ENCODE measurements at regions not wholly inside any gene's neighbourhood (a gene's known extent, or its start where the extent isn't known, plus 50 kb on each side); places are given as distances from the start of the nearest gene placed in this dataset.
A peak's percentile ranks its signal among the peaks of the same experiment; 100 is the strongest.
"Not testable (repeated sequence)": the region's sequence is repeated elsewhere in the genome, so short reads cannot be mapped to it uniquely, and the experiment has no call there.

DNA sequence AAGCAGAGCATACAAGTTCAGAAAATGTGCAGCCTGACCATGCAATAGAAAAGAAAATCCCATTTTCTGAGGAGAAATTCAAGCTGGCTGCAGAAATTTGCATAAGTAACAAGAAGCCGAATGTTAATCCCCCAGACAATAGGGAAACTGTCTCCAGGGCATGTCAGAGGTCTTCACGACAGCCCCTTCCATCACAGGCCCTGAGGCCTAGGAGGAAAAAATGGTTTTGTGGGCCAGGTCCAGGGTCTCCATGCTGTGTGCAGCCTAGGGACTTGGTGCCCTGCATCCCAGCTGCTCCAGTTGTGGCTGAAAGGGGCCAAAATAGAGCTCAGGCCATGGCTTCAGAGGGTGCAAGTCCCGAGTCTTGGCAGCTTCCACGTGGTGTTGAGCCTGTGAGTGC, 225.8 kb upstream of the MSX2 start:
- not testable (repeated sequence) for DNase-seq

DNA sequence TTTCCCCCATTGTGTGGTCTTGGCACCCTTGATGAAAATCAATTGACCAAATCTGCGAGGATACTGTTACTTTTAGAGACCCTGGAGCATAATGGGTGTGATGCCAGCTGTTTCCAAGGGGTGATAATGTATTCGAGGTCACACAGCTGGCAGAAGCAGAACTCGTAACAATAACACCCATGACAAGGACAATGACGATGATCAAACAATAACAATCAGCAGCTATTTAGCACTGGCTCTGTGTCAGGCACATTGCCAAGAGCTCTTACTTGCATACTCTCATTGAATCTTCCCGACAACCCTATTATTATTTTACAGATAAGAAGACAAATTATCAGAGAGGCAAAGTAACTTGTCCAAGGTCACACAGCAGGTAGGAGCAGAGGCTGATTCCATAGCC, 223.7 kb upstream of the MSX2 start:
- DNase-seq = no peak

DNA sequence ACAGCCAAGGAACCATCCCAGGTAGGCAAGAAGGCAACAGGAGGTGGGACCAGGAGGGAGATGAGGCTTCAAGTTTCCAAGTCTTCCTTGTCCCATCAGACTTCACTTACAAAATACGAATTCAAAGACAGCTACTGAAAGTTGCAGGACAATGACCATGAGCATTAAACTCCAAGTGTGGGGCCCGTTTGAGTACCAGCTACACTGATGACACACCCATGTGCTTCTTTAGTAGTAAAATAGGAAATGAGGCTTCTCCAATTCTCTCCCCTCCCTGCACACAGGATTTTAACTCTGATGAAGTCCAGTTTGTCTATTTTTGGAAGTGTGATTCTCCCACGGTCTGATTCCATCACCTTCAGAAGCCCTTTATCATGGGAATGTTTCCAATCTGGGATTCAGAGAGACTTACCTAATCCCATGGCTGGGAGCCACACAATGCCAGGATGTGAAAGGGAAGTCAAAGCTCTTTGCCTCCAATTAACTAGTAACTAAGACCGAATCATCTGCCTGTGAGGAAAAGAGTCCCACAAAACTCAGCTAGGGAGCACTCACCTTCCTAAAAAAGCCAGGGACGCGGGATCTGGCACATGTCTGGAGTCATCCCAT, 222.8 kb upstream of the MSX2 start:
- no peak for DNase-seq

DNA sequence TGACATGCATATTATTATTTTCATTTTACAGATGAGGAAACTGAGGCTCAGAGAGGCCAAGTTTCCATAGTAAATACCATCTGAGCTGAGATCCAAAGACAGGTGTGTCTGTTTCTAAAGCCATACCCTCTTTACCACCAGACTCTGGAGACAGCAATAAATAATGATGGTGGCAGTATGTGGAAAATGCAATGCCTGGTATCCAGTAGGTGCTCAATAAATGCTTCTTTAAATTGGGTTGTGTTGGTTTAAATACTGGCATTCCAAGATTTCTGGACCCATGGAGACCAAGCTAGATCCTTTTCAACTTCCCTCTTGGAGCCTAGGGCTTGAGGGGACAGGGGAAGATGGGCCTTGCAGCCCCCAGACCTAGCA, 221.3 kb upstream of the MSX2 start:
- no peak for DNase-seq

DNA sequence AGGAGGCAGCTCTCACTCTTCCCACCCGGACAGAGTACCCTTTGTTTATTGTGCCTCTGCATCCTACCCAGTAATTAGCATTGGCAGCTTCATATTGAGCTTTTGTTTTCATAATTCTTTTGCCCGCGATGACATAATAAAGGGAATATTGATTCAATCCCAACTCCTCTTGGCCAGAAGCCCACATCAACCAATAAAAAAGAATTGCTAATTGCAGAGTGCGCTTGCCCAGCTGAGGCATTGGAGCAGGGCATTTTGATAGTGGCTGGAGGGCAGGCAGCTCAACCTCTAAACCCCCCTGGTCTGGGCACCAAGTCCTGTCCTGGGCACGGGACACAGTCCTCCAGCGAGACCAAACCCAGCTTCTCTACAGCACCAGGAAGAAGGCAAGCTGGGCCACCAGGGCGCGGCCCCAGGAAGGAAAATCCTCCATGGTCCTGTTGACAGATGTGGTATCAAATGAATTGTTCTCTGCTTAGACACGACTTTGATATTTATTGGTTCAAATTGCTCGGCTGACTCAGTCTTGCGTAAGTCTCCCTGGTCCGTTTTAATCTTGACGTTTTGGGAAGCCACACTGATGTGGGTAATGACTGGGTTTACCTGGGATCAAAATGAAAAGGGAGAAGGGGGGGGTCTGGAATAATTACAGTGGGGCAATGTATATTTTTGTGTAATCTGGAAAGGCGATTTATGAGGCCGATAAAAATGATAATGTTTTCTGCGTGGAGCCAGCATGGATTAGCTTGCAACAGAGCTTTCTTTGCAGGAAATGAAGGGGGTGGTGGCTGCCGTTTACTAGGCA, 220.7 kb upstream of the MSX2 start:
- peak; percentile 99 for DNase-seq

DNA sequence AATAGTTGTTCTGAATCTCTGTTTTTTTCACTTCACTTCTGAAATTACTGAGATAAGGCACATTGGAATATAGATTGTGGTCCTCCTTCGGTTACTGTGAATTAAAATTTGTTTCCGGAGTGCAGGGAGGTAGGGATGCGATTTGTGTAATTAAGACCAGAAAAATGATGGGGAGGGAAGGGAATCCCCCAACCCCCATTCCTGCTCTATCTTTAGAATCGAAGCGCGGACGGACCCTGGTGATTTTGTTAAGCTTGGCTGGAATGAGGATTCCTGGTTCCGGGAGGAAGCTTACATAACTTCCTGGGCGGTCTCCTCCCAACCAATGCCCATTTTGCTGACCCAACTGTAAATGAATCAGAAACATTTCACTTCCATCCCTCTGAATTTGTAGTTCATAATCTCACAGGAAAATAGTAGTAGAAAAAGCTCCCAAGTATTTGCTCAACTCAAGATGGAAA, 220.1 kb upstream of the MSX2 start:
- DNase-seq = peak; percentile 90

DNA sequence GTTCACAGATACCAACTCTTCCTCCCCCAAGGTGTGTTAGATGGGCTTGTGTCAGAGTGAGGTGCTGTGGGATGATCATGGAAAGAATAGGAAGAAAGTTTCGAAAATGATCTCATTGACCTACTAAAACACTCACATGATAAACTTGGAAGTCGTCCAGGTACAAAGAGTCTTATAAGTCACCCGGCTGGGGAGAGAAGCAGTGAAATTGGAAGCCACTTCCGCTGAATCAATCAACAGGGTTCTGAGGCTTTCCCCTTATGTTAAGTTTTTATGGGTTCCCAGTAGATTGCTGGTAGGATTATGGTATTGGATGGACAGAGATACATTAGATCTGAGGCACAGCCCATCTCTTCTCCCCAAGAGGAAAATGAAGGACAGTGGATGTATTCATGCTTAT, 218.8 kb upstream of the MSX2 start:
- peak; percentile 71 for DNase-seq

DNA sequence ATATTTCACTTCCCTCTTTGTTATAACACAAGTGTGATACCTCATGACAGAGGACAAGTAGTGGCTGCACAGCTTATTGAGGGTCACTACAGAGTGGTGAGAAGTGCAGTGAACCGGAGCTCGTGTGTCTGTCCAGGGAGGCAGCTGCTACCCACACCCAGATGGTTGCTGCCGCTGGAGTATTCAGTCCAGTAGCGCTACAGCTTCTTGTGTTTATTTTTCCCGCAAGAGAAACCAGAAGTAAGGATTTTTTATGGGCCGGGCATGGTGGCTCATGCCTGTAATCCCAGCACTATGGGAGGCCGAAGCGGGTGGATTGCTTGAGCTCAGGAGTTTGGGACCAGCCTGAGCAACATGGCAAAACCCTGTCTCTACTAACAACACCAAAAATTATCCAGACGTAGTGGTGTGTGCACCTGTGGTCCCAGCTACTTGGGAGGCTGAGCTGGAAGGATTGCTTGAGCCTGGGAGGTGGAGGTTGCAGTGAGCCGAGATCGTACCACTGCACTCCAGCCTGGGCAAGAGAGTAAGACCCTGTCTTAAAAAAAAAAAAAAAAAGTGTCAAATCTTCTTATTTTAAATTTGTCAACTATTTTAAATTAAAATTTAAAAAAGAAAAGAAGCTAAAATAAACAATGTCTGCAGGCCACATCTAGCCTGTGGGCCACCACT, 213.5 kb upstream of the MSX2 start:
- DNase-seq = peak; percentile 76

DNA sequence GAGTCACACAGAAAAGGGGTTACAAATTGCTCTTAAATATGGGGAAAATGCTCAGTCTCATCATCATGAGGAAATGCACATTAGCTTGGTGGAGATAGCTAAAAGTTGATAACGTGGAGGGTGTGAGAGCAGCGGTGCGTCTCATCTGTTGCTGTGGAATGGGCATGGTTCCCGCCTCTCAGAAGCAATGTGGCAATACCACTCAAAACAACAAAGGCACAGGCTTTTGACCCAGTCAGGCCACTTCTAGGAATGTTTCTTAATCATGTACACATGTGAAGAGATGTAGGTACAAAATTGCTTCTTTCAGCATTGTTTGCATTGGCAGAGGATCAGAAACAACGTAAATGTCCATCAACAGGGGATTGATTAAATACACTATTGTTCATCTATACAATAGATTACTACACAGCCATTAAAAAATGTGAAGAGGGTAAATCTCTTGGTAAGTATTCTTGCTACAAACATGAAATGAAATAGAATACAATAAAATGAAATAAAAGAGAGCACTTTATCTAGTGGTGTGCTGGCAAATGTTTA, 212.6 kb upstream of the MSX2 start:
- peak; percentile 84 for DNase-seq

DNA sequence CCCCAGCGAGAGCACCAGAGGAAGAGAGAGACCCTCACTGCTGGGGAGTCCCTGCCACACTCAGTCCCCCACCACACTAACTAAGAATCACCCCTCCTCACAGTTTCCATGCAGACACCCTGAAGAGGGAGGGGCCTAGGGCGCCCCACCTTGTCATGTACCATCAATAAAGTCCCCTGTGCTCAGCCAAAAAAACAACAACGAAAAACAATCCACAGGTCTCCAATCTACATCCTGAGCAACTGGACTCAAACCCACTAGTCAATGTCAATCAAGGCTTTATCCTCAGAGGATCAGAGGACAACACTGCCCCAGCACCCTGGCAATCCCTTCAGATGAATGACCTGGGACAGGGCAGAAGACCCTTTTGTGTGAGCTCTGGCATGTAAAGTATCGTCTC, 210.1 kb upstream of the MSX2 start:
- no peak for DNase-seq

DNA sequence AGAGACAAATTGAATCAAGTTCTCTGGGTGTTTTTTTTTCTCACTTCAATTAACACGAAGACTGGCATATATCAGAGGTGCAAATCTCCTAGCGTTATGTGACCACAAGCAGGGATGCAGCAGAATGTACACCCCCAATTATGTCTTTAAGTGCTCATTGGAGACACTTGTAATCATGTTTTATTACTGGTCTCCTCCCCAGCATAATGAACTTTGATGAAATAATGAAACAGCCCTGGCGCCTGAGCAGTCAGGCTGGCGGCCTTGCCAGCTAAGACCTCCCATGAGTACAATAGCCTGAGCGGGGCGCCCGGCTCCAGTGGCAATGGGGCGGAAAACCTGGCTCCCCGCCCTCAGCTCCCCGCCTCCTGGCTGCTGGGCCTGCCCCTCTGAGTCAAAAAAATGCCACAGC, 209.4 kb upstream of the MSX2 start:
- peak; percentile 99 for DNase-seq

DNA sequence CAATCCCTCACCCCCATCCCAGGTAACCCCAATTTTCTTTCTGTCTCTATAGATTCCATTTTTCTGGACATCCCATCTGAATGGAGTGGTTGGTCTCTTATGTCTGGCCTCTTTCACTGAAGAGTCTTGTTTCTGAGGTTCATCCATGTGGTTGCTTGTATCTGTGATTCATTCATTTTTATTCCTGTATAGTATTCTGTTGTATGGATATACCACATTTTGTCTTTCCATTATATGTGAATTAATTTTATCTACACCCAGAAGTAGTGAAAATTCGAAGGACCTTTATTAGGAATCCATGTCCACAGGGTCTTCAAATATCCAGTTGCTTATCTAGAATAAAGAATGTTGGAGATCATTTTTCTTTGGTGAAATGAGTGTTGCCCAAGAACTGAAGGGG, 207.6 kb upstream of the MSX2 start:
- no peak for DNase-seq

DNA sequence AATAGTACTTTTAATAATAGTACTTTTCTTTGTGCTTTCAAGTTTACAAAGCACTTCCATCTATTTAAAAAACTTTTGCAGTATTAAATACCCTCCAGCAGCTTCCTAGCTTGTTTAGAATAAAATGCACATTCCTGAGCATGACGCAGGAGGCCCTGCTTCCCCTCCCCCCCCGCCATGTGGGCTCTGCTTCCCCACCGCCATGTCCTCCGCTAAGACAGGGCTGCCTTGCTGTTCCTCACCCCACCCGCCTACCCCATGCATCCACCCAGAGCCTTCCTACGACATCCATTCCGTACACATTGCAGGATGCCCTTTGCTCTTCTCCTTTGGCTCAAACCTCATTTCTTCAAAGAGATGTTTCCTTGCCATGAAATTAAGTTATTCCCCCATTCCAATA, 205.9 kb upstream of the MSX2 start:
- DNase-seq = no peak

DNA sequence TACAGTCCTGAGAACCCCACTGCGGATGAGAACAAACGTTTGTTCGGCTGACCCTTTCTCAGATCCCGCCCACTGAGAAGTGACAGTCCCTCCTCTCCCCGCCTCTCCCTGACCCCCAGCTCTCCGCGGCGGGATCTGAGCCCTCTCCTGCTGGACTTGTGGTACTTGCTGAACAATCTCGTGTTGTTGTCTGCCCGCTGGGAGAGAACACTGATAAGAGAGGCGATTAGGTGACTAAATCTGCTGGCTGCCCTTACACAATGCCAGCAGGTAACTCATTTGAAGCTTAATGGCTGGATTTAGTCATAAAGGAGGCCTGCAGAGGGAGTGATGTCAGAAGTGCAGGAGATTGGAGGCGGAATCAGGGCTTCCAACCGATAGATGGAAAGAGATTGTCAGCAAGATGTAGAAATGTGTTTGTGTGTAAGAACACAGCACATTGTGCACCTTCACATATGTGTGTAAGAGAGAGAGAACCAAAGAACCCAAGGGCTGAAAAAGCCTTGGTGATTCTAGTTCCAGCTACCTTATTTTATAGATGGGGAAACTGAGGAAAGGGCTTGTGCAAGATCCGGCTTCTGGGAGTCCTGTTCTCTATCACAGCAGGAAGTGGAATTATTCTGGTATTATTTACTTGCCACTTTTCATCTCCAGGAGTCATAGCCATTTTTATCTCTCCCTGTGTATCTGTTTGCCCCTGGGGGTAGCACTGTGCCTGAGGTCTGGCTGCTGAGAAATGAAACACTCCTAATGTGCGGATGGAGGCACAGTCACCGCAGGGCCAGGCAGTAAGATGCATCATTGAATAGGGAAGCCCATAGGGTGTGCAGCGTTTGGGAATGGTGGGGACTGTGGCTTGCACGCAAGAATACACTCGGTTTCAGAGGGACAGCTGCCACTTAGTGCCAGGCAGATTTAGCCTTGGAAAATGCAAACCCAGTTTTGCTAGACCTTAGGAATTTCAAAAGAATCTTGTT, 203.7 kb upstream of the MSX2 start:
- DNase-seq = peak; percentile 83

DNA sequence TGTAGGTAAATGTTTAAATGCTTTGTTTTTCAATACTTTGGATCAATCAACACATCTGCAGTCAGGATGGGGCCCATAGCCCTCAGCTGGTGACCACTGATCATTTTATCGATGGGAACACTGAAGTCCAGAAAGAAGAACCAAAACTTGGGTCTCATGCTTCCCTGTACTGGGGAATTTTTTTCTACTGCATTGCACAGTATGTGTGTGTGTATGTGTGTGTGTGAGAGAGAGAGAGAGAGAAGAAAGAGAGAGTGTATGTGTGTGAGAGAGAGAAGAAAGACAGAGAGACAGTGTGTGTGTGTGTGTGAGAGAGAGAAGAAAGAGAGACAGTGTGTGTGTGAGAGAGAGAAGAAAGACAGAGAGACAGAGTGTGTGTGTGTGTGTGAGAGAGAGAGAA, 202.9 kb upstream of the MSX2 start:
- DNase-seq = no peak

DNA sequence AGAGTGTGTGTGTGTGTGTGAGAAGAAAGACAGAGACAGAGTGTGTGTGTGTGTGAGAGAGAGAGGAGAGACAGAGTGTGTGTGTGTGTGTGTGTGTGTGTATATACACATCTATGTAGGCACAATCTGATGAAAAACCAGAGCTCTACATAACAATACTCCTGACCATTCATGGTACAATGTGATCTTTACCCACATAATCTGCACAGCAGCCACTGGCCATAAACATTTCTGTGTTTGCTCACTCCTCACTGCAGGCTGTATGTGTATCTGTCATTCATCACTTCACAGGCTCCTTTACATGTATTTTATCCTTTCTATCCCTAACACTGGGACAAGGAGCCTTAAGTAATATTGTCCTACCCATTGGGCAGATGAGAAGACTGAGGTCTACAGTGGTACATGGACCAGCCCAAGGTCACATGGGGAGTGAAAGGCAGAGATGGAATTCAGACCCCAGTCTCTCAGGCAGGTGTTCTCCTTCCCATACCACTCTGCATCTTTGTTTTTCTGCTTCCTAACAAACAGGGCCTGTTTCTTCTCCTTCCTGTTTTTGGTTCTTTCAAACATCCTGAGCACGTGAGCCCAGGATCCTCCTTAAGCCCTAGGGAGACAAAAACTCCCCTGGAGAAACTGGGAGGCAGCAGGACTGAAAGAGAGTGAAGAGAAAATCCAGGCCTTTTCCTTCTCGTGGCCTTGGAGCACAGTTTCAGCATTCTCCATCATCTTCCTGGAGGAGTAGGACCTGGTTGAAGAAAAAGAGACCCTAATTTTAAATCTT, 201.7 kb upstream of the MSX2 start:
- DNase-seq = no peak

DNA sequence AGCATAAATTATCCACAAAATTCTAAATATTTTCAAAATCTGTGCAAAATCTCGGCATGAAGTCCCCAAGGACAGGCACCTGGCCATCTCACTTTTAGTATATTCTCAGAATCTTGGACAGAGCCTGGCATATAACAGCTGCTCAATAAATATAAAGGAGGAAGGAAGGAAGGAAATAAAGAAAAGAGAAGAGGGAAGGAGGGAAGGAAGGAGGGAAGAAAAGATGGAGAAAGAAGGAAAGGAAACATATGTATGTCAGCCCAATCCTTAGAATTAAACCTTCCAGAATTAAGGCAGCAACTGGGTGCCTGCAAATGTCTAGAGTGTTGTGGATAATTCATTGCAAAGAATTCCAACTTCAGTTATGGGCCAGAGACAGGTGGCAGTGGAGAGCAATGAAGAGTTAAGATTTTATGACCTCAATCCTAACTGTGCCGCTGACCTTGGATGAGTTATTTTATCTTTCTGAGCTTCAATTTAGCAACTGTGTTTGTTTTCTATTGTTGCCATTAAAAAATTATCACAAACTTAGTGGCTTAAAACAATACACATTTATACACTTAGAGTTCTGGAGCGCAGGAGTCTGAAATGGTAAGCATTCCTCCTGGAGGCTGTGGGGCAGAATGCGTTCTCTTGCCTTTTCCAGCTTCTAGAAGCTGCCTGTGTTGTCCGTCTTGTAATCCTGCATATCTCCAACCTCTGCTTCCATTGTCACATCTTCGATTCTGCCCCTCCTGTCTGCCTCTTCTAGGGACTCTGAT, 200.9 kb upstream of the MSX2 start:
- DNase-seq = peak; percentile 43

DNA sequence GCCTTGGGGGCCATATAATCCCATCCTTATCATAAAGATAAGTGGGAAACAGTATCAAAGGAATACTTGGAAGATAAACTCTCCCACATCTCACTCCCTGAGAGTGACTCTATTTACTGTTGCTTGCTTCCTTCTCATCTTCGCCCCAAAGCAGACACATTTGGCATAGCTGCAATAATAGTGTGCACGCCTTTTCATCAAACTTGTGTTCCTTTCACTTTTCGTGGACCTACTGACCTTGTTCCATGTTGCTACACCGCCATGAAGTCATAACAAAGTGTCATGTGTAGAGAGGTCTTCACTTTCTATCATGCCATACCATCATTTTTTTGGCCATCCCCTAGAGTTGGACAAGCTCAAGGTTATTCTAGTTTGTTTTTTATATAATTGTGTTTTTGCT, 200.0 kb upstream of the MSX2 start:
- no peak for DNase-seq

DNA sequence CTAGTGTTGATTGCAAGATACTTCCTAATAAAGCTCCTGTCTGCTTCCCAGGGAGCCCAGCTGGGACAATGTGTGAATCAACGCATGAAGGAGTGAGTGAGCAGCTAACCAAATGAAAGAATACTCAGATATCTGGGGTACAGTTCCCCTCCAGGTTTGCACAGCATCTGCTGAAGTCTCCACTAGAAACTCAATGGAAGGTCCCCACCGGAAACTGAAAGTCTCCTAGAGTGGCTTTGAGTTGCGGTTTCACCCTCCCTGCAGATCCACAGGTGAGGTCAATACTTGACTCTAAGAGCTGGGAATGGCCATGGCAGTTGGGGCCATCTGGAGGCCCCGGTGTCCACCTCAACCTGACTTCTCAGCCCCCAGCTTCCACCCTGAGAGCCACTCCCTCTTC, 198.2 kb upstream of the MSX2 start:
- no peak for DNase-seq

DNA sequence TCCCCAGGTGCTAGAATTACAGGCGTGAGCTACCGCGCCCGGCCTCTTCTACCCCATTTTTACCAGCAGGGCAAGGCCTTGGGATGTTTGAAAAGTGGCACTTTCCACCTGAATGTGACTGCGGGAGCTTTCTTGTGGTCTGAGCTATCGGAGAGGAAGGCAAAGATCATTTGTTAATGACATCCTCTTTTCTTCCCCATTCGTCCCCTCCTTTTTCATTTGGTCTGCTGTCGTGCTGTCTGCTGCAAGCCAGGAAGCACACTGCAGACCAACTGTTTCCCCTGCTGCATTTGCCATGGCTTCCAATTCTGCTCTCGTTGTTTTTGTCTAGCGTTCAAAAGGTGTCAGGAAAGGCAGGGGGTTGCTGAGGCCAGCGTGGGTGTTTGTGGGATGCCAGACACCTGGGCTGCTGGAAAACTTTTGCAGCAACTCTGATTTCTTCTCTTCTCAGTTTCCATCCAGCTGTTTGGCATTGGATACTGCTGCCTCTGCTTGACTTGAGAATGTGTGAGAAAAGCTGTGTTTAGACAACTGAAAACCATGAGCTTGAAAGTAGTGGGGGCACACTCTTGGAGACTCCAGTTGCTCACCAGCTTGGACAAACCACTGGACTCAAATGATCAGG, 196.4 kb upstream of the MSX2 start:
- DNase-seq = no peak

Data from NCI-H69 (cell line).